ENCODE measurements at regions not wholly inside any gene's neighbourhood (a gene's known extent, or its start where the extent isn't known, plus 50 kb on each side); places are given as distances from the start of the nearest gene placed in this dataset.

GRCh38 chr18:40866968-40867367 is 1088.1 kb upstream of the PIK3C3 start:
- no peak for ATAC-seq
- 18% methylated on average over 3 of the region's 3 CpGs for WGBS (ENCODE audit: insufficient coverage, insufficient replicate concordance, low lambda C conversion rate, missing lambda C conversion rate)
- Histone ChIP-seq H3K9me3 (replicated peaks; ENCODE audit: control insufficient read depth, insufficient read depth, low read length) (no peaks in the 10 kb centered on the region; the same call in 2 of the 3 replicates), H3K79me2 (ENCODE audit: control insufficient read depth, insufficient read depth, low read length) (no peaks in the 10 kb centered on the region), H3K4me2 (ENCODE audit: control insufficient read depth, insufficient read depth) (no peak overlapping the region), H3K9ac (ENCODE audit: control insufficient read depth, insufficient read depth, low read length) (no peak overlapping the region), H3K4me3 (no peak overlapping the region), H3K36me3 (ENCODE audit: control insufficient read depth in 2 of 2, insufficient read depth in 2 of 2, low read length in 1 of 2) (no peaks in the 10 kb centered on the region), H3K27ac (ENCODE audit: control insufficient read depth, insufficient read depth) (no peak overlapping the region), H3K4me1 (ENCODE audit: control insufficient read depth, insufficient read depth, low read length) (no peaks in the 10 kb centered on the region), H3K27me3 (replicated peaks in 1 of 2; ENCODE audit: control insufficient read depth in 2 of 2, insufficient read depth in 2 of 2, low read length in 1 of 2) (no peaks in the 10 kb centered on the region), H2AFZ (ENCODE audit: control insufficient read depth, low read depth, low read length) (no peak overlapping the region), H4K20me1 (ENCODE audit: control insufficient read depth, insufficient read depth) (no peaks in the 10 kb centered on the region)
- intact Hi-C loops (cut with micrococcal nuclease; ENCODE audit: unreplicated experiment) (no loop called here), in situ Hi-C loops (cut with MboI) (no loop called here)
- ChIA-PET POLR2A (no interaction called here), RAD21 (ENCODE audit: unreplicated experiment) (no interaction called here), SMC1A (ENCODE audit: uncharacterized antibody, unreplicated experiment) (no interaction called here), CTCF (no interaction called here)
- FAIRE-seq = no peak
- no peak for TF ChIP-seq PAX8 (IDR thresholded peaks at IDR 0.05)
- TF ChIP-seq MEF2A (IDR thresholded peaks at IDR 0.05; ENCODE audit: insufficient read depth, low read depth, low read length) = no peak
- no peak for TF ChIP-seq EED (IDR thresholded peaks at IDR 0.05; ENCODE audit: low read depth)
- TF ChIP-seq NFYB (IDR thresholded peaks at IDR 0.05; ENCODE audit: insufficient read depth, low read depth, low read length) = no peak
- TF ChIP-seq DPF2 (IDR thresholded peaks at IDR 0.05) = no peak
- no peak for TF ChIP-seq PML (IDR thresholded peaks at IDR 0.05; ENCODE audit: low read length)
- no peak for TF ChIP-seq SP1 (IDR thresholded peaks at IDR 0.05; ENCODE audit: low read depth, low read length)
- TF ChIP-seq TAF1 (IDR thresholded peaks at IDR 0.05; ENCODE audit: borderline replicate concordance, low read depth, low read length) = no peak
- BruUV-seq (replicated peaks) = no TSS peak
- no peak for DNase-seq (ENCODE audit: low read depth, low spot score)

DNA sequence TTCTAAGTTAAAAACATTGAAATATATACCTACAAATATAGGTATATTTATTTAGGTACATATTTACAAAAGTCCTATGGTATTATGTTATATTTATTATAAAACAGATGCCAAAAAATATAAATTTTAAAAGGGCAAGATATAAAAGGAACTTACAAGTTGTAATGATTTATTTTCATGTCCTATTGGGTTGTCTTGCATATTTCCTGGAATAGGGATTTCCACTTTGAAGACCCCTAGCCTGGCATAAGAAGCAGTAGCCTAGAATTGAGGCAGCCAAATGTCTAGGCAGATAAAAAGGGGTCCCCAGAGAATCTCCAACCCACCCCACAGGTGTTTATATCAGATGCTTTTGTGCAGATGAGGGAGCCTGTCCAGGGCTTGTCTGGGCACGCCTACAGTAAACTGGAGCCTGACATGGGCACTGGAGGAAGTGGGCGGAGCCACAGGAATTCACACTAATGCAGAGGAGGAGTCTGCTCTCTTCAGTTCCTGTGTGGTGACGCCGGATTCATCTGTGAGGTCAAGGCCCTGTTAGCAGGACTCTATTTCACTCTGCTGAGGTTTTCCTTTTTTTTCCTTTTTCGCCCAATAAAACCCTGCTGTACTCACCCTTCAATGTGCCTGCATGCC is 1088.9 kb upstream of the PIK3C3 start:
- intact Hi-C loops (cut with micrococcal nuclease; ENCODE audit: unreplicated experiment) (no loop called here), in situ Hi-C loops (cut with MboI) (no loop called here)
- FAIRE-seq = no peak
- ChIA-PET POLR2A (no interaction called here), RAD21 (ENCODE audit: unreplicated experiment) (no interaction called here), SMC1A (ENCODE audit: uncharacterized antibody, unreplicated experiment) (no interaction called here), CTCF (no interaction called here)
- Histone ChIP-seq H3K4me1 (ENCODE audit: control insufficient read depth, insufficient read depth, low read length) (no peaks in the 10 kb centered on the region), H3K27ac (ENCODE audit: control insufficient read depth, insufficient read depth) (no peak overlapping the region), H2AFZ (ENCODE audit: control insufficient read depth, low read depth, low read length) (no peak overlapping the region), H3K79me2 (ENCODE audit: control insufficient read depth, insufficient read depth, low read length) (no peaks in the 10 kb centered on the region), H3K9ac (ENCODE audit: control insufficient read depth, insufficient read depth, low read length) (no peak overlapping the region), H3K4me3 (no peak overlapping the region), H3K27me3 (replicated peaks in 1 of 2; ENCODE audit: control insufficient read depth in 2 of 2, insufficient read depth in 2 of 2, low read length in 1 of 2) (no peaks in the 10 kb centered on the region), H3K4me2 (ENCODE audit: control insufficient read depth, insufficient read depth) (no peak overlapping the region), H3K36me3 (ENCODE audit: control insufficient read depth in 2 of 2, insufficient read depth in 2 of 2, low read length in 1 of 2) (no peaks in the 10 kb centered on the region), H4K20me1 (ENCODE audit: control insufficient read depth, insufficient read depth) (no peaks in the 10 kb centered on the region), H3K9me3 (replicated peaks; ENCODE audit: control insufficient read depth, insufficient read depth, low read length) (no peaks in the 10 kb centered on the region; the same call in 2 of the 3 replicates)
- no TSS peak for BruUV-seq (replicated peaks)
- no peak for DNase-seq (ENCODE audit: low read depth, low spot score)
- 44% methylated on average over 5 of the region's 5 CpGs for WGBS (ENCODE audit: insufficient coverage, insufficient replicate concordance, low lambda C conversion rate, missing lambda C conversion rate)
- peak; percentile 72 for ATAC-seq
- TF ChIP-seq SRF (IDR thresholded peaks at IDR 0.05; ENCODE audit: low read depth in 2 of 2, low read length in 2 of 2) (peak; percentile 68 to 70), HDAC6 (IDR thresholded peaks at IDR 0.05; ENCODE audit: unreplicated experiment) (no peak), FOXK2 (IDR thresholded peaks at IDR 0.05) (no peak), PRDM15 (CRISPR knock-in tag; IDR thresholded peaks at IDR 0.05) (no peak), TCF12 (IDR thresholded peaks at IDR 0.05; ENCODE audit: low read depth, low read length) (no peak)

Data from GM12878 (cell line).